ENCODE measurements at regions not wholly inside any gene's neighbourhood (a gene's known extent, or its start where the extent isn't known, plus 50 kb on each side); places are given as distances from the start of the nearest gene placed in this dataset.

- TF ChIP-seq NANOG (IDR thresholded peaks at IDR 0.05; ENCODE audit: insufficient read depth, low read depth, low read length, poor library complexity, severe bottlenecking) (no peak), JUN (IDR thresholded peaks at IDR 0.05; ENCODE audit: low read depth, low read length) (no peak), EP300 (IDR thresholded peaks at IDR 0.05; ENCODE audit: borderline replicate concordance in 1 of 2, low read depth in 2 of 2, low read length in 2 of 2) (no peak), MAFK (IDR thresholded peaks at IDR 0.05; ENCODE audit: low read depth, low read length) (no peak), KDM5A (IDR thresholded peaks at IDR 0.05; ENCODE audit: low read length) (no peak), CBX8 (IDR thresholded peaks at IDR 0.05; ENCODE audit: borderline replicate concordance, low read depth, low read length) (no peak), TAF7 (optimal IDR thresholded peaks at IDR 0.05; ENCODE audit: borderline replicate concordance, low read depth, low read length) (no peak), ASH2L (IDR thresholded peaks at IDR 0.05; ENCODE audit: low read length) (no peak), CTCF (IDR thresholded peaks at IDR 0.05; ENCODE audit: control extremely low read depth in 1 of 3, insufficient read depth in 1 of 3, low read depth in 1 of 3, low read length in 3 of 3) (no peak), JUND (IDR thresholded peaks at IDR 0.05; ENCODE audit: low read length) (no peak)
- Histone ChIP-seq H3K79me2 (ENCODE audit: control insufficient read depth in 1 of 2, insufficient read depth in 2 of 2, low read length in 2 of 2) (no peaks in the 10 kb centered on the region), H3K23ac (ENCODE audit: insufficient read length) (no peak overlapping the region)
These were observed 157.5 kb upstream of the FERD3L start for GRCh38 chr7:19302731-19303130.

More at GRCh38 chr7:19302731-19303130, 157.5 kb upstream of the FERD3L start:
- Histone ChIP-seq H3K18ac (ENCODE audit: extremely low read depth, low read length) (no peak overlapping the region), H3K79me1 (ENCODE audit: low read depth, low read length) (no peaks in the 10 kb centered on the region), H2AFZ (ENCODE audit: low read length) (no peak overlapping the region), H3K56ac (replicated peaks; ENCODE audit: insufficient read length, low read depth, low read length) (no peak overlapping the region), H2BK120ac (replicated peaks; ENCODE audit: low read depth, low read length) (no peak overlapping the region), H3K9ac (replicated peaks in 1 of 4; ENCODE audit: extremely low read depth in 1 of 4, low read depth in 3 of 4, low read length in 3 of 4) (no peak overlapping the region), H3K27me3 (replicated peaks in 1 of 4; ENCODE audit: control insufficient read depth in 3 of 4, extremely low read depth in 1 of 4, insufficient read depth in 3 of 4, low read length in 3 of 4) (no peaks in the 10 kb centered on the region; a peak in 1 of 7 replicates), H4K20me1 (replicated peaks in 1 of 2; ENCODE audit: control insufficient read depth in 1 of 2, insufficient read depth in 2 of 2, low read length in 2 of 2) (peaks cover 1% of the 10 kb centered on the region in 2 experiments), H3K27ac (ENCODE audit: low read depth, low read length) (no peak overlapping the region), H2BK20ac (ENCODE audit: low read length) (no peak overlapping the region), H3K23me2 (ENCODE audit: low read depth, low read length) (no peaks in the 10 kb centered on the region), H3K9me3 (ENCODE audit: insufficient read depth in 2 of 2, low read depth in 1 of 2, low read length in 1 of 2) (no peaks in the 10 kb centered on the region), H3K4ac (replicated peaks; ENCODE audit: insufficient read length, low read depth, low read length) (no peak overlapping the region), H3K4me1 (replicated peaks in 1 of 4; ENCODE audit: control insufficient read depth in 3 of 4, insufficient read depth in 4 of 4, low read length in 3 of 4) (no peaks in the 10 kb centered on the region), H4K5ac (ENCODE audit: insufficient read length, low read depth, low read length) (no peak overlapping the region), H3K36me3 (ENCODE audit: control insufficient read depth in 2 of 4, insufficient read depth in 4 of 4, low read length in 3 of 4) (no peaks in the 10 kb centered on the region), H3K4me3 (ENCODE audit: extremely low read depth in 1 of 4, insufficient read depth in 2 of 4, low read depth in 3 of 4, low read length in 4 of 4) (no peak overlapping the region), H2BK15ac (ENCODE audit: low read length) (no peak overlapping the region), H4K91ac (replicated peaks; ENCODE audit: insufficient read length, low read length) (no peak overlapping the region), H2BK5ac (ENCODE audit: low read depth, low read length) (no peak overlapping the region), H3K4me2 (ENCODE audit: insufficient read depth in 1 of 2, low read depth in 2 of 2, low read length in 2 of 2) (no peak overlapping the region), H2BK12ac (ENCODE audit: low read depth, low read length) (no peak overlapping the region), H3K14ac (ENCODE audit: insufficient read length) (no peak overlapping the region), H4K8ac (ENCODE audit: extremely low read depth, insufficient read depth, low read length) (no peak overlapping the region), H2AK5ac (ENCODE audit: low read depth, low read length) (no peak overlapping the region)
- no peak for DNase-seq (ENCODE audit: low read depth in 1 of 2, low spot score in 2 of 2)
- ChIA-PET POLR2A (ENCODE audit: partially characterized antibody) (no interaction called here), CTCF (ENCODE audit: partially characterized antibody) (no interaction called here)
- 94% methylated on average over 1 of the region's 1 CpG; no CpG with 5 or more reads in 1 of the 2 experiments for WGBS, 2 experiments (ENCODE audit: extremely low coverage in 1 of 2, insufficient coverage in 1 of 2, insufficient read length in 1 of 2, insufficient replicate concordance in 2 of 2, low coverage in 1 of 2, low lambda C conversion rate in 2 of 2, missing lambda C conversion rate in 1 of 2)
- FAIRE-seq: no peak

Measured in H1 (cell line).